ENCODE measurements at regions not wholly inside any gene's neighbourhood (a gene's known extent, or its start where the extent isn't known, plus 50 kb on each side); places are given as distances from the start of the nearest gene placed in this dataset.

DNA sequence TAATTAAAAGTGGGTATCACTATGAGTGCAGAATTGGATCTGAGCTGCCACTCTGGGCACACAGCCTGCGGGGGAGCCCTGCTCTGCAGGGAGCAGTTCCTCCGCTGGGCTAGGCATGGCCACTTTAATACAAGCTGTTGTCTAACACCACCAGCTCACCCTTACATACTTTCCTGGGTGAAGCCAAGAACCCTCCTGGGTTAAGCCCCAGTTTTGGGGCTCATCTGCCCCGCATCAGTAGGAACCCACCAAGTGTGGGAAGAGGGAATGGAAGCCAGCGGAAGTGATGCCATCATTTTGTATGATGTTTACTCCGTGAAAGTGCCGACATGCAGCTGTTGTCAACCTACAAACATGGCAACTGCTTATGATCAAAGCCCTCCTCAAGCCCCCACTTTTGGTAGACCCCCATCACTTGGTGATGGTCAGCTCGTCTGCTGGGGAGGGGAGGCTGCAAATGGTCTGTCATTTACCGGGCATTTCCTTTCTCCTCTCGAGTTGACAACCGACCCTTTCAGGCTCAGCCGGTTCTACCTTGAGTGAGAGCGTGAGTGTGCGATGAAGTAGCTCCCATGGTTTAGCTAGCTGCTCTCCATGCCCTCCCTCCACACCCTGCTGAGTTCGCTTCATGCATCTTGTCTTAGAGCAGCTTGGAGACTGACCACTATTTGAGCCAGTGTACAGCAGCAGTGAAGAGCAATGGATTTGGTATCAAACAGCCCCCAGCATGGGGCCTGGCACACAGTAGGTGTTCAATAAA lies 95.3 kb upstream of the IER5L start:
- Histone ChIP-seq H3K27me3 (replicated peaks; ENCODE audit: insufficient read depth, low read depth, low read length, poor library complexity) (no peaks in the 10 kb centered on the region), H3K4me1 (ENCODE audit: insufficient read depth, low read length, poor library complexity, severe bottlenecking) (no peaks in the 10 kb centered on the region), H3K36me3 (ENCODE audit: insufficient read depth, low read length, poor library complexity, severe bottlenecking) (no peaks in the 10 kb centered on the region), H3K27ac (ENCODE audit: low read depth, low read length, poor library complexity, severe bottlenecking) (no peak overlapping the region), H3K9me3 (ENCODE audit: low read depth, low read length, poor library complexity, severe bottlenecking) (no peaks in the 10 kb centered on the region), H3K4me3 (ENCODE audit: low read depth, low read length, poor library complexity, severe bottlenecking) (no peak overlapping the region)
- TF ChIP-seq EZH2 (IDR thresholded peaks at IDR 0.05; ENCODE audit: borderline replicate concordance, low read depth, low read length, poor library complexity, severe bottlenecking) = no peak
- TF ChIP-seq, protein P1, sequence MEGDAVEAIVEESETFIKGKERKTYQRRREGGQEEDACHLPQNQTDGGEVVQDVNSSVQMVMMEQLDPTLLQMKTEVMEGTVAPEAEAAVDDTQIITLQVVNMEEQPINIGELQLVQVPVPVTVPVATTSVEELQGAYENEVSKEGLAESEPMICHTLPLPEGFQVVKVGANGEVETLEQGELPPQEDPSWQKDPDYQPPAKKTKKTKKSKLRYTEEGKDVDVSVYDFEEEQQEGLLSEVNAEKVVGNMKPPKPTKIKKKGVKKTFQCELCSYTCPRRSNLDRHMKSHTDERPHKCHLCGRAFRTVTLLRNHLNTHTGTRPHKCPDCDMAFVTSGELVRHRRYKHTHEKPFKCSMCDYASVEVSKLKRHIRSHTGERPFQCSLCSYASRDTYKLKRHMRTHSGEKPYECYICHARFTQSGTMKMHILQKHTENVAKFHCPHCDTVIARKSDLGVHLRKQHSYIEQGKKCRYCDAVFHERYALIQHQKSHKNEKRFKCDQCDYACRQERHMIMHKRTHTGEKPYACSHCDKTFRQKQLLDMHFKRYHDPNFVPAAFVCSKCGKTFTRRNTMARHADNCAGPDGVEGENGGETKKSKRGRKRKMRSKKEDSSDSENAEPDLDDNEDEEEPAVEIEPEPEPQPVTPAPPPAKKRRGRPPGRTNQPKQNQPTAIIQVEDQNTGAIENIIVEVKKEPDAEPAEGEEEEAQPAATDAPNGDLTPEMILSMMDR (conservative IDR thresholded peaks at IDR 0.05; ENCODE audit: low read depth, low read length) = no peak
- ChIA-PET POLR2A (ENCODE audit: low non-redundant PET) (no interaction called here), CTCF (no interaction called here)
- no peak for DNase-seq (ENCODE audit: low spot score)
- no TSS peak for BruUV-seq (replicated peaks)
- intact Hi-C loops (cut with micrococcal nuclease; ENCODE audit: unreplicated experiment) = no loop called here

DNA sequence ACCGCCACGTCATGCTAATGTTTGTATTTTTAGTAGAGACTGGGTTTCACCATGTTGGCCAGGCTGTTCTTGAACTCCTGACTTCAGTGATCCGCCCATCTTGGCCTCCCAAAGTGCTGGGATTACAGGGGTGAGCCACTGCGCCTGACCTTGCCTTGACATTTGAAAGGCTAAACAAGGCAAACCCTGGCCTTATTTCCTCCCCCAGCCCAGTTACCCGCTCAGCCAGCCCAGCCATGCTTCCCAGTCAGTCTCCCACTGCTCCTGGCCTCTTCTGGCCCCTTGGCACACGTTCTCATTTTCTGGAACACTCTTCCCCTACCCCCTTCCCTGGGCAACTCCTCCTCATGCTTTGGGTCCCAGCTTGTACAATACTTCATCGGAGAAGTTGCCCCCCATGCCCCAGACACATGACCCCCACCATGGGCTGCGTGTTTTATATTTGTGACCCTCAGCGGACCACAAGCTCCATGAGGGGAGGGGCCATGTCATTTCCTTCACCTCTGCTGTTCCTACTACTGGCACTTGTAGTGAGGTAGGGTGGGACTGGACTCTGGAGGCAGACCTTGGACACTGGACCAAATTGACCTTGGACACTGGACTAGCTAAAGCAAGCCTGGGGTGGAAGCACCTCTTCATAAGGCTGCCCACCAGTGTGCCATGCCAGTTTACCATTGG lies 94.4 kb upstream of the IER5L start:
- no peaks in the 10 kb centered on the region for H3K27me3 ChIP-seq (replicated peaks; ENCODE audit: insufficient read depth, low read depth, low read length, poor library complexity)
- no TSS peak for BruUV-seq (replicated peaks)
- ChIA-PET POLR2A (ENCODE audit: low non-redundant PET) (no interaction called here), CTCF (no interaction called here)
- H3K4me1 ChIP-seq (ENCODE audit: insufficient read depth, low read length, poor library complexity, severe bottlenecking) = no peaks in the 10 kb centered on the region
- intact Hi-C loops (cut with micrococcal nuclease; ENCODE audit: unreplicated experiment) = no loop called here
- H3K27ac ChIP-seq (ENCODE audit: low read depth, low read length, poor library complexity, severe bottlenecking) = no peak overlapping the region
- no peaks in the 10 kb centered on the region for H3K9me3 ChIP-seq (ENCODE audit: low read depth, low read length, poor library complexity, severe bottlenecking)
- H3K4me3 ChIP-seq (ENCODE audit: low read depth, low read length, poor library complexity, severe bottlenecking) = no peak overlapping the region
- H3K36me3 ChIP-seq (ENCODE audit: insufficient read depth, low read length, poor library complexity, severe bottlenecking) = no peaks in the 10 kb centered on the region
- no peak for DNase-seq (ENCODE audit: low spot score)
- no peak for TF ChIP-seq EZH2 (IDR thresholded peaks at IDR 0.05; ENCODE audit: borderline replicate concordance, low read depth, low read length, poor library complexity, severe bottlenecking)
- TF ChIP-seq, protein P1 (conservative IDR thresholded peaks at IDR 0.05; ENCODE audit: low read depth, low read length) = no peak

DNA sequence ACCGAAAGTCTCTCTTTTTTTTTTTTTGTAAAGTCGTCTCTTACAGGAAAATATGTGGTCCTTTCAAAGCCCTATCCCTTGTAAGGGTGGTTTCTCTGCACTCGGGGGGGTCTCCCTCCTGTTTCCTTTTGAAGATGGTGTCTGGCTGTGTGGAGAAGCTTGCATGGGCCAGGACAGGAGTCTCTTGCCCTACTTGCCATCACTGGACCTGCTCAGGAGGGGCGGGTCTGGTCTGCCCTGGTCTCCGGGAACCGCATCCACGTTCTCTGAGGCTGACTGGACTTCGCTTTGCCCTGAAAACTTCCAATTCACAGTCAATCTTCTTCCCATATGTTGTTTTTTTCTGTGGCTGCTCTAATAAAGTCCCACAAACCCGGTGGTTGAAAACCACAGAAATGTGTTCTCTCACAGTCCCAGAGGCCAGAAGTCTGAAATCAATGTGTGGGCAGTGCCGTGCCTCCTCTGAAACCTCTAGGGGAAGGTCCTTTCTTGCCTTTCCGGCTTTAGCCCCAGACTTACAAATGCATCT lies 92.9 kb upstream of the IER5L start:
- no peak for DNase-seq (ENCODE audit: low spot score)
- POLR2A ChIA-PET (ENCODE audit: low non-redundant PET) = no interaction called here

More for the DNA sequence above, 92.9 kb upstream of the IER5L start:
- TF ChIP-seq, protein P1 (conservative IDR thresholded peaks at IDR 0.05; ENCODE audit: low read depth, low read length) = no peak
- no peak for TF ChIP-seq EZH2 (IDR thresholded peaks at IDR 0.05; ENCODE audit: borderline replicate concordance, low read depth, low read length, poor library complexity, severe bottlenecking)
- Histone ChIP-seq H3K27ac (ENCODE audit: low read depth, low read length, poor library complexity, severe bottlenecking) (no peak overlapping the region), H3K9me3 (ENCODE audit: low read depth, low read length, poor library complexity, severe bottlenecking) (no peaks in the 10 kb centered on the region), H3K4me3 (ENCODE audit: low read depth, low read length, poor library complexity, severe bottlenecking) (no peak overlapping the region), H3K36me3 (ENCODE audit: insufficient read depth, low read length, poor library complexity, severe bottlenecking) (no peaks in the 10 kb centered on the region), H3K4me1 (ENCODE audit: insufficient read depth, low read length, poor library complexity, severe bottlenecking) (no peaks in the 10 kb centered on the region), H3K27me3 (replicated peaks; ENCODE audit: insufficient read depth, low read depth, low read length, poor library complexity) (no peaks in the 10 kb centered on the region)
- CTCF ChIA-PET = no interaction called here
- no TSS peak for BruUV-seq (replicated peaks)
- intact Hi-C loops (cut with micrococcal nuclease; ENCODE audit: unreplicated experiment) = no loop called here
